Pancreas (tissue), 10 donors: ENCODE measurements at regions not wholly inside any gene's neighbourhood (a gene's known extent, or its start where the extent isn't known, plus 50 kb on each side); places are given as distances from the start of the nearest gene placed in this dataset.

Experiments used
- ATAC-seq, 4 donors: fragments of 200-7000 bp; cut with Tn5 transposase; one replicate each; pipeline versions ENCODE4 v1.8.0 to v1.9.1; 2020; ENCODE audit warnings: mild to moderate bottlenecking in 4 of 4, moderate library complexity in 4 of 4
- DNase-seq, 6 donors: peaks; one replicate each; pipeline ENCODE4 v3.0.0-alpha.2; 2020
- FAIRE-seq: peaks from 2 replicates; lab custom pipeline; 2012; peaks lifted over from hg19 to GRCh38; lab: Jason Lieb, UNC
- H3K27ac ChIP-seq, 4 donors: fragments of 200-600 bp; sonication (generic); 1 replicate in 3 of 4; 2 replicates in 1 of 4; pipeline versions ENCODE4 v1.5.0 to v1.8.0; 2020
- H3K27me3 ChIP-seq, 4 donors: fragments of 200-600 bp; one replicate each; pipeline ENCODE4 v1.8.0; 2021
- H3K36me3 ChIP-seq, 3 donors: fragments of 200-600 bp; sonication (generic) in 1 of 3; one replicate each; pipeline versions ENCODE4 v1.5.0 to v1.8.0; 2020 to 2021
- H3K4me1 ChIP-seq, 3 donors: fragments of 200-600 bp; one replicate each; pipeline ENCODE4 v1.8.0; 2021
- H3K4me3 ChIP-seq, 4 donors: fragments of 200-600 bp; sonication (generic) in 2 of 4; one replicate each; pipeline versions ENCODE4 v1.5.0 to v1.8.0; 2020 to 2021
- H3K9me3 ChIP-seq, 4 donors: fragments of 200-600 bp; one replicate each; pipeline ENCODE4 v1.8.0; 2021
- CTCF ChIP-seq, 4 donors: fragments of 200-600 bp; sonication (generic) in 3 of 4; IDR thresholded peaks; one replicate each; pipeline versions ENCODE4 v1.5.0 to v1.8.0; 2021; ENCODE audit warnings: antibody characterized with exemption in 4 of 4
- WGBS, 2 donors: extraction: QIAGEN DNeasy Blood & Tissue Kit; methylation state at CpG; one replicate each; pipeline ENCODE4 v1.1.7; 2013; 5-methylcytosine and 5-hydroxymethylcytosine counted together
- intact Hi-C, 3 donors: fragments of 100-400 bp; cut with DNase I; formaldehyde crosslinking; loops; one replicate each; pipeline versions ENCODE4 v1.11.1 to v1.14.2; 2022
- donor health status: healthy with polysubstance abuse.
- donor health status: DM: no; HTN: no; CAD: no; lungs with moderate emphysema.
- donor health status: DM: no; HTN: no; CAD: no.
- donor health status: control.
- donor health status: control.
- donor health status: Bipolar disorder and iron deficiency.
- donor health status: DM: yes; HTN: yes; CAD: no.
- donor health status: DM: no; HTN: no; CAD: no.
- donor health status: DM: no; HTN: no; CAD: no.
- donor health status: DM: yes; HTN: yes; CAD: no.

GRCh38 chr2:145688156-145688555, 1168.2 kb upstream of the ZEB2 start:
- no peaks in the 10 kb centered on the region for H3K36me3 ChIP-seq
- FAIRE-seq (no peak), DNase-seq (no peak), ATAC-seq (no peak)
- H3K4me3 ChIP-seq: no peak overlapping the region
- H3K9me3 ChIP-seq: no peaks in the 10 kb centered on the region
- no peak overlapping the region for H3K27ac ChIP-seq
- intact Hi-C loops: no loop called here
- no peak for TF ChIP-seq CTCF (IDR thresholded peaks at IDR 0.05)
- H3K27me3 ChIP-seq: no peaks in the 10 kb centered on the region
- WGBS, 2 donors: 83 to 94% methylated on average over 3 of the region's 3 CpGs
- peaks cover 0 to 7% (median 0%) of the 10 kb centered on the region in 3 donors for H3K4me1 ChIP-seq

- FAIRE-seq: no peak
Observed at GRCh38 chr2:145687442-145688134, 1167.7 kb upstream of the ZEB2 start.

GRCh38 chr2:145685383-145686050, 1165.6 kb upstream of the ZEB2 start:
- no peaks in the 10 kb centered on the region for H3K36me3 ChIP-seq
- ATAC-seq (peak in 1 of 4 donors; percentile 32), FAIRE-seq (no peak), DNase-seq (no peak)
- no peak for TF ChIP-seq CTCF (IDR thresholded peaks at IDR 0.05)
- no peaks in the 10 kb centered on the region for H3K27me3 ChIP-seq
- H3K9me3 ChIP-seq: no peaks in the 10 kb centered on the region
- H3K27ac ChIP-seq: no peak overlapping the region
- intact Hi-C loops: no loop called here
- peaks cover 0 to 3% (median 0%) of the 10 kb centered on the region in 3 donors for H3K4me1 ChIP-seq
- WGBS, 2 donors: 78 to 82% methylated on average over 4 of the region's 4 CpGs
- H3K4me3 ChIP-seq: no peak overlapping the region

More at GRCh38 chr2:145687442-145688134, 1167.7 kb upstream of the ZEB2 start:
- Histone ChIP-seq H3K9me3 (no peaks in the 10 kb centered on the region), H3K36me3 (no peaks in the 10 kb centered on the region), H3K27ac (no peak overlapping the region), H3K27me3 (no peaks in the 10 kb centered on the region), H3K4me1 (peaks cover 0 to 4% (median 0%) of the 10 kb centered on the region in 3 donors), H3K4me3 (no peak overlapping the region)
- peak in 1 of 4 donors; percentile 12 for ATAC-seq
- no peak for DNase-seq
- whole genome bisulfite sequencing, 2 donors: 43 to 45% methylated on average over 4 of the region's 4 CpGs
- TF ChIP-seq CTCF (IDR thresholded peaks at IDR 0.05): no peak
- intact Hi-C loops: no loop called here

- Histone ChIP-seq H3K4me3 (no peak overlapping the region), H3K4me1 (peaks cover 0 to 3% (median 0%) of the 10 kb centered on the region in 3 donors), H3K27me3 (no peaks in the 10 kb centered on the region), H3K36me3 (no peaks in the 10 kb centered on the region), H3K9me3 (no peaks in the 10 kb centered on the region), H3K27ac (no peak overlapping the region)
- FAIRE-seq: no peak
- ATAC-seq: no peak
- DNase-seq: no peak
- intact Hi-C loops: no loop called here
- TF ChIP-seq CTCF (IDR thresholded peaks at IDR 0.05): no peak
Observed at GRCh38 chr2:145682546-145683157, 1162.7 kb upstream of the ZEB2 start.
